HL-60 (cell line): ENCODE measurements at regions not wholly inside any gene's neighbourhood (a gene's known extent, or its start where the extent isn't known, plus 50 kb on each side); places are given as distances from the start of the nearest gene placed in this dataset.
"Not testable (repeated sequence)": the region's sequence is repeated elsewhere in the genome, so short reads cannot be mapped to it uniquely, and the experiment has no call there.

Experiments used
- GABPA ChIP-seq: IDR thresholded peaks from 2 replicates; pipeline ENCODE4 v1.6.1; 2012; ENCODE audit warnings: low read depth
- POLR2AphosphoS5 ChIP-seq: IDR thresholded peaks from 2 replicates; pipeline ENCODE4 v1.6.1; 2012; ENCODE audit warnings: low read depth
- REST ChIP-seq: IDR thresholded peaks from 2 replicates; pipeline ENCODE4 v1.6.1; 2012; ENCODE audit warnings: low read depth; ENCODE audit not compliant: insufficient replicate concordance
- SPI1 ChIP-seq: IDR thresholded peaks from 2 replicates; pipeline ENCODE4 v1.6.1; 2012; ENCODE audit warnings: low read depth, mild to moderate bottlenecking, borderline replicate concordance
- TF ChIP-seq, protein P1 (sequence below): IDR thresholded peaks from one replicate; pipeline ENCODE4 v1.5.1; 2011; ENCODE audit warnings: low read length, control low read depth, inconsistent platforms; ENCODE audit not compliant: insufficient read depth

DNA sequence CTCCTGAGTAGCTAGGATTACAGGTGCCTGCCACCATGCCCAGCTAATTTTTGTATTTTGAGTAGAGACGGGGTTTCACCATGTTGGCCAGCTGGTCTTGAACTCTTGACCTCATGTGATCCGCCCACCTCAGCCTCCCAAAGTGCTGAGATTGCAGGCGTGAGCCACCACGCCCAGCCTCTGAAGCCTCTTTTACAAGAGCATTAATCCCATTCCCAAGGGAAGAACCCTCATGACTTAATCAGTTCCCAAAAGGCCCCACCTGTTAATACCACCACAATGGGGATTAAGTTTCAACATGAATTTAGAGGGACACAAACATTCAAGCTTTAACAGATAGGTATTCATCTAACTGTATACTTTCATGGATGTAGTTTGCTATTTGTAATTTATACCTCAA is 65.7 kb upstream of the CHST1 start:
- TF ChIP-seq, protein P1, sequence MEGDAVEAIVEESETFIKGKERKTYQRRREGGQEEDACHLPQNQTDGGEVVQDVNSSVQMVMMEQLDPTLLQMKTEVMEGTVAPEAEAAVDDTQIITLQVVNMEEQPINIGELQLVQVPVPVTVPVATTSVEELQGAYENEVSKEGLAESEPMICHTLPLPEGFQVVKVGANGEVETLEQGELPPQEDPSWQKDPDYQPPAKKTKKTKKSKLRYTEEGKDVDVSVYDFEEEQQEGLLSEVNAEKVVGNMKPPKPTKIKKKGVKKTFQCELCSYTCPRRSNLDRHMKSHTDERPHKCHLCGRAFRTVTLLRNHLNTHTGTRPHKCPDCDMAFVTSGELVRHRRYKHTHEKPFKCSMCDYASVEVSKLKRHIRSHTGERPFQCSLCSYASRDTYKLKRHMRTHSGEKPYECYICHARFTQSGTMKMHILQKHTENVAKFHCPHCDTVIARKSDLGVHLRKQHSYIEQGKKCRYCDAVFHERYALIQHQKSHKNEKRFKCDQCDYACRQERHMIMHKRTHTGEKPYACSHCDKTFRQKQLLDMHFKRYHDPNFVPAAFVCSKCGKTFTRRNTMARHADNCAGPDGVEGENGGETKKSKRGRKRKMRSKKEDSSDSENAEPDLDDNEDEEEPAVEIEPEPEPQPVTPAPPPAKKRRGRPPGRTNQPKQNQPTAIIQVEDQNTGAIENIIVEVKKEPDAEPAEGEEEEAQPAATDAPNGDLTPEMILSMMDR = not testable (repeated sequence)
- not testable (repeated sequence) for TF ChIP-seq REST, GABPA, SPI1, POLR2AphosphoS5
